Putamen (tissue), 1 donor: ENCODE measurements at regions not wholly inside any gene's neighbourhood (a gene's known extent, or its start where the extent isn't known, plus 50 kb on each side); places are given as distances from the start of the nearest gene placed in this dataset.
A peak's percentile ranks its signal among the peaks of the same experiment; 100 is the strongest.

ENCODE experiments used
- DNase-seq: peaks from one replicate; pipeline ENCODE4 v3.0.0-alpha.2; 2016; ENCODE audit warnings: low spot score

- no peak for DNase-seq
Observed at GRCh38 chr1:244265507-244265906, 186.2 kb downstream of the ADSS2 start.

GRCh38 chr1:244269169-244269568 lies 182.5 kb downstream of the ADSS2 start:
- DNase-seq = no peak

DNA sequence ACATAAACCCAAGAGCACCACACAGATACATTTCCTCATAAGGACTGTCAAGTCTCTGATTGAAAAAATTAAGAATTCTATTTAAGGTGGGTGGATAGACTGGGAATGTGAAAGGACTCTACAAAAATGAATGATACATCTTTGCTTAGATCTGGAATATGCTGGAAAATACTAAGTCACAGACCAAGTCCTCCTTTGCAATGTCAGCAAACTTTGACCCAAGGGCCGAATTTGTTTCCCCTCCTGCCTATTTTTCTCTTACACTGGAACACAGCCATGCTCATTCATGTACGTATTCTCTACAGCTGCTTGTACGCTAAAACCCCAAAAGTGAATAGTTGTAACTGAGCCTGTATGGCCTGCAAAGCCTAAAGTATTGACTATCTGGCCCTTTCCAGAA lies 180.7 kb downstream of the ADSS2 start:
- no peak for DNase-seq

- DNase-seq = no peak
Observed at GRCh38 chr1:244271691-244272308, 179.9 kb downstream of the ADSS2 start.

- DNase-seq = peak; percentile 91
Observed at GRCh38 chr1:244272471-244273261, 179.0 kb downstream of the ADSS2 start.

DNA sequence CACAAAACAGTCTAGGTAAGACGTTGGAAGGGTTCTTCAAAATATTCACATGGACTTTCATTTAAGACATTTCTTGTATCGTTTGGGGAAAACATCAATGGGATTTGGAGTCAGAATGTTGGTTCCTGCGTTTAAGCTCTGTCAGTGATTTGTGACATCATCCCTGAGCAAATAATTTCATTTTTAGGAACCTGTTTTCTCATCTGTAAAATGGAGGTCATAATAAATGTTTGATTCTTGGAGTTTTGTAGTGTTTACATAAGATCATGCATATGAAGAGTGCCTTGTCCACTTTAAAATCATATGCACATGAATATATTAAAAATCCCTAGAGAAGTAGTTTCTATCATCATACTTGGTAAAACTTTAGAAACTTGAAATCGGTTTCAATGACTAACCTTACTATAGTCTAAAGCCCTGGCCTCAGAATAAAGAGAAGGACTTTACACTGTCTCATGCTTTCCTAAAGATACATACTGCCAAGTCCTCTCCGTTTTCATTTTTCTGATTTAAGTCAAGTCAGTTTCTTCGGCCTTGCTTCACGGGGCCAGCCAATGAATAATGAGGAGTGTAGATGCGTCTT lies 178.4 kb downstream of the ADSS2 start:
- no peak for DNase-seq

DNA sequence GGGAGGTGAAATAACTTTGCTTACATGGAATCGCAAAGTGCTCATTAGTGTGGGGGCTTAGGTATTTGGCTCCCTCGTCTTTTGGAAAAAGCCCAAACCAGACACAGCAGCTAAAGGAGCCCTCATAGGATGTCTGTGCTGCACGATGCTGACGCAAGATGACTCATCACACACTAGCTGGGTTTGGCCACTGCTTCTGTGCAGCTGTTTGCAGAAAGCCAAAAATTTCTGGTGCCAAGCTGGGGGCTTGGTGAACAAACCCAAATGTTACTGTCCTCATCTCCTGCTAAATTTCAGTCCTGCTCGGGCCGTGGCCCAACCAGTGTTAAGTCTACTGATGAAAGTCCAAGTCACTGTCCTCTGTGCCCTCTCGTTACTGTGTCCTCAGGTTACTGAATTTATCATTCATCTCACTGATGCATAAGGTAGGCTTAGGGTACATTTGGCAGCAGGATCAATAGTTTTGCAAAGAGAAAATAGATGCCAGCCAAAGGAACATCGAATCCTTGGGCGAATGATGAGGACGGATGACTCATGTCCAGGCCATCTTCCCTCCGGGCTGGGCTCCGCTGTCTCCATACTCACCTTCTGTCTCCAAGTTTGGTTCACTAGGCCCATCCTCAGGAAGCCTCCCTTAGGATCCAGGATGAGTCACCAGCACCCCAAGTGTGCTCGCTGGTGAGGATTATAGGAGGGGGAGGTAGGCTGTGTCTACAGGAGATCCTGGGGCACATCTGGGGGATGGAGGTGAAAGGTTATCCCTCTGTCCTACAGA lies 177.7 kb downstream of the ADSS2 start:
- no peak for DNase-seq

DNA sequence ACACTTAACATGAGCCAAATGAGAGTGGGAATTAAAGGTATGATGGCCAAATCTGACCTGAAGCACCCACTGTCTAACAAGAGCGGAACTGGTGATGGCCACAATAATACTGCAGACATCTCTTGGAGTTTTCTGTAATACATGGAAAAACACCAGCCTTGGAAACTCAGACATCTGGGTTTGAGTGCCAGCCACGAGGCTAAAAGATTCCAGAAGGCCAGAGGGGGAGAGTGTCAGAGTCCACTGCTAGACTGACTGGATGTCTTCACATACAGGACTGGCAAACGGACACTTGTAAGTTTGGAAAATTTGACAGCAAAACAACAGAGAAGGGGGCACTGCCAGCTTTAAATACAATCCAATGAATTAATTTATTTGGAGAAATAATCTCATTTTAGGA lies 175.1 kb downstream of the ADSS2 start:
- no peak for DNase-seq

- DNase-seq = no peak
Observed at GRCh38 chr1:244280201-244280600, 171.5 kb downstream of the ADSS2 start.

GRCh38 chr1:244280859-244281258 lies 170.8 kb downstream of the ADSS2 start:
- no peak for DNase-seq

DNA sequence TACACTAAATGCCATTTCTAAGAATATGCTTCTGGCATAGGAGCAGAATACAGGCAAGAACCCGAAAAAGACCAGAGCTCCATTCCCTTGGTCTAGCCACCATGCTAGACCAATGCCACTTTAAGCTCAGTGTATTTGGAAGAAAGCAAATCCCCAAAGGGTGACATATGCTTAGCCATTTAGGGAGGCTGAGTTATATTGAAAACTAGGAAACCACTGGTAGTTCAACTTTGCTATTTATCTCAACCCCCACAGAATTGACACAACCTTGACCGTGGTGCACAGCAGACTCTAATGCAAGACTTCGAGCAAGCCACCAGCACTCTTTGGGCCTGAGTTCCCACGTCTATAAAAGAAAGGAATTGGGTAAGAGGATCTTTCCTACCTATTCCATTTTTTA lies 167.9 kb downstream of the ADSS2 start:
- DNase-seq = no peak

- no peak for DNase-seq
Observed at GRCh38 chr1:244284641-244285156, 167.0 kb downstream of the ADSS2 start.

DNA sequence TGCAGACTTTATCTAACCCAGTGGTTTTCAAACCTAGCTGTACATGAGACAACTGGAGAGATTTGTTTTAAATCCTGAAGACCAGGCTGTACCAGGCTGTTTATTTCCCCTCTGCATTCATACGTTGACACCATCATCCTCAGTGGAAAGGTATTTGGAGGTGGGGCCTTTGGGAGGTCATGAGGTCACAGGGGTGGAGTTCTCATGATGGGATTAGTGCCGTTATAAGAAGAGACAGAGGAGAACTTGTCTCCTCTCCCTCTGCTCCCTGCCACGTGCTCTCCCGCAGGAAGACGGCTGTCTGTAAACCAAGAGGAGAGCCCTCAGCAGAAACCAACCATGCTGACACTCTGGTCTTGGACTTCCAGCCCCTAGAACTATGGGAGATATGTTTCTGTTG lies 165.4 kb downstream of the ADSS2 start:
- DNase-seq = no peak

GRCh38 chr1:244287726-244288125 lies 164.0 kb downstream of the ADSS2 start:
- DNase-seq = no peak

GRCh38 chr1:244288663-244289062 lies 163.0 kb downstream of the ADSS2 start:
- DNase-seq = no peak

DNA sequence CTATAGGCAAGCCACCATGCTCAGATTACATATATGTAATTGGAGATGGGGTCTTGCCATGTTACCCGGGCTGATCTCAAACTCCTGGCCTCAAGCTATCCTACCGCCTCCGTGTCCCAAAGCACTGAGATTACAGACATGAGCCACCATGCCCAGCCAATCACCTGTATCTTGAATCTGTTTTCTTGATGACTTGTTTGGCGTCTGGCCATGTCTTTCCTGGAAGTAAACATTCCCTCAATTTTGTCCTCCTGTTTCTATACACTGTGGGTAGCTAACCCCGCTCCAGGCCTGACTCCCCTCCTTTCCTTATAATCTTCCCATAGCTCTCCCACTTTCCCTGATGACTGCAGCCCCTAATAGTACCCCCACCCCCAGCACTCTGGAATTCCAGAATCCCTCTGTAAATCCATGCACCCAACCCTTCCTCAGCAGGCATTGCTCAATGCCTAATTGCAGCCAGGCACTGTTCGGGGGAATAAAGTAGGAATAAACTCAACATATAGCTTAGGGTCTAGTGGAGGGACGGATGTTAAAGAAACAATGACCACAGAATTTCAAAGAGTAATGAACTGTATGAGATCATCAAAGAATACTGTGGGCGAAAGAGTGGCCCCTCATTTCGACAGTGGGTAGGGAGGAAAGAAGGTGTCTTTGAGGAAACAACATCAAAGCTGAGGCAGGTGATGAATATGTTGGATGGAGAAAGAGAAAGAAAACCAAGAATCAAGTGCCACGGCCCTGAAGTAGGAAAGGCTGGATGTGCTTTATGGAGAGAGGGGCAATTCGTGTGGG lies 161.5 kb downstream of the ADSS2 start:
- no peak for DNase-seq

GRCh38 chr1:244291236-244292201 lies 160.2 kb downstream of the ADSS2 start:
- no peak for DNase-seq

GRCh38 chr1:244294599-244295224 lies 157.0 kb downstream of the ADSS2 start:
- DNase-seq = no peak

GRCh38 chr1:244296003-244296402 lies 155.7 kb downstream of the ADSS2 start:
- no peak for DNase-seq

DNA sequence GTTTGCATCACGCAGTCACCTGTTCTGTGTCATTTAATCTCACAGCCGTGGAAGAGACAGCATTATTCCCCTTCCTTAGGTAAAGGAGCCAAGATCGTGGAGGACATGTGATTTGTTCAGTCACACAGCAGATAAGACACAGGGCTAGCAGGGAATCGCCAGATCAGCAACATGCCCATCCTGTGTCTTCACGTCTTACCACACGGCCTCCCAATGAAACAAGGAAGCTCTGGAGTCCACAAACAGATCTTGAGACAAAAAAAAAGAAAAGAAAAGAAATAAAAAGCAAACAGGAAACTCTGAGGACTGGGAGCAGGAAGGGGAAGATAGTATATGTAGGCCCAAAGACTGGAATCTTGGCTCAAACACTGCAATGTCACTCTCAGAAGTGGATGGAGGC lies 155.3 kb downstream of the ADSS2 start:
- DNase-seq = no peak
